NAMALWA (cell line): ENCODE measurements at regions not wholly inside any gene's neighbourhood (a gene's known extent, or its start where the extent isn't known, plus 50 kb on each side); places are given as distances from the start of the nearest gene placed in this dataset.
"Not testable (repeated sequence)": the region's sequence is repeated elsewhere in the genome, so short reads cannot be mapped to it uniquely, and the experiment has no call there.

Experiments used
- DNase-seq: peaks from one replicate; pipeline ENCODE4 v3.0.0-alpha.2; 2015; ENCODE audit warnings: low spot score

DNA sequence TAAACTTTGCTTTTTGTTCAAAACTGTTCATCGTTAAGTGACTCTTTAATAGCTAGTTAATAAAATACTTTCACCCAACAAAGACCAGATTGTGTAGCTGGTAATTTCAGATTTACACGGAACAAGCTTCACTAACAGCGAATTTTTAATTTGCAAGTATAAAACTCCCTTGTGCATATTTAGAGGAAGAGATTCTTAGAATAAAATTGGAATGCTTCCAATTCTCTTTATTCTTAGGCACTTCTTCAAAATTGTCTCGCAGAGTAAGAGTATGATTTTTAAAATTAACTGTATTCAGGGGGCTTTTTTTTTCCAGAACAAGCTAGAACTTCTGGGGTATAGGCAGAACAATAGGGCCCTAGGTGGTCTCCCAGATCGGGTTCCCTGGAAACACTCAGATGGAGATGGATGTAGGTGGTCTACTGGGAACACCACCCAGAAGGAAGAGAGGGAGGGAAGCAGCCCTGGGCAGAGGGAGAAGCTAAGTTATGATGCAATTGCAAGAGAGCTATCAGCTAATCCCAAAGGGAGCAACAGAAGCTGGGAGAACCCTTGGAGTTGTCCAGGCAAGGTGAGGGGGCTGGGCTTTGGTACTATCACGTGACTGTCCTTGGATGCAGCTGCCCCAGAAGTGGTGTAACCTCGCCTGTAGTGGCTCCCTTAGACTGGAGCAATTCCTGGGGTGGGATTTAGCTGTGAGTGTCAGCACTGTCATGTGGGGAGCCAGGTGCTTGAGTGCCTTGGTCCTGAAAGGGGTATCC lies 151.7 kb upstream of the ASB18 start:
- no peak for DNase-seq

DNA sequence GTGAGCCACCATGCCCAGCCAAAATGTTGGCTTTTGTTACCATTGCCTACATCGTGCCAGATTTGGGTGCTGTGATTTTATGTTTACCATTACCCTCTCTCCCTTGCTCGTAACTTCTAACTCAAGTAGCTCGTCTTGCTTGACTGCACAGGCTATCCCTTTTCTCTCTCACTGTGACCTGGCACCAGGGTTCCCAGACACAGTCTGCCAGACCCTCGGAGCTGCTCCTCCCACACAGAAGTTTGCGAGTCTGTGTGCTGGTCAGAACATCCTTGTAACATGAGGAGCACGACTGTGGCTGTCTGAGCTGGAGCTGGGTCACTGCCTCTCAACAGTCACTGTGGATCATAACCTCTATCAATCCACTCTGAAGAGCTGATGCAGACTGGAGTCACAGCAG lies 152.5 kb upstream of the ACKR3 start:
- DNase-seq: no peak

DNA sequence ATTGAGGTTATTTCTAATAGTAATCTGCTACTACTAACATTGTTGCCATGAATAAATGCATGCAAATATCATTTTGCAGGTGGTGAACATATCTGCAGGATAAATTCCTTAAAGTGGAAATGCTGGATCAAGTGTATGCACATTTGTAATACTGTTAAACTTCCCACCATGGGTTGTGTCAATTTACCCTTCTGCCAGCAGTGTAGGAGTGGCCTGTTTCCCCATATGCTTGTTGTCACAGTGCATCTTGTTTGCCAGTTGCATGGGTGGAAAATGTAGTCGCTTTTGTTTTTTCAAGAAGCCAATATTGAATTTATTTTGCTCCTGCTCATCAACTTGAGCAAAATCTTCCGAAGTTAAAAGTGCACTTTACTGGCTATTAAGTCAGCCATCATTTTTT lies 139.0 kb upstream of the ACKR3 start:
- no peak for DNase-seq

DNA sequence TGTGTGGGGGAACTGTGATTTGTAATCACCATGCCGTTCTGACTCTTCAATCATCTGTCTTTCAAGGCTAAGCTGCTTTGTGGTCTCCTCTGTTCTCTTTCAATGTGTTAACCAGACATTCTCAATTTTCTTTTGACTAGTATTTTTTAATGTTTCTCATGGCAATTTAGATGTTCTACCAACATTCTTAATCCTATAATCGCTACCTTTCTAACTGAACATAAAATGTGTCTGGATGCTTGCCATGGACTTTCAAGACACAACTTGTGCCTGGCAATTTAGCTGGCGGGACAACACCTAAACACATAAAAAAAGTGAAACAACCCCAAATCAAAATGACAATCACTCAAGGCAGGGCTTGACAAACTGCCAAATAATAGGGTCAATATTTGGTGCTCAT lies 135.0 kb upstream of the ACKR3 start:
- no peak for DNase-seq

DNA sequence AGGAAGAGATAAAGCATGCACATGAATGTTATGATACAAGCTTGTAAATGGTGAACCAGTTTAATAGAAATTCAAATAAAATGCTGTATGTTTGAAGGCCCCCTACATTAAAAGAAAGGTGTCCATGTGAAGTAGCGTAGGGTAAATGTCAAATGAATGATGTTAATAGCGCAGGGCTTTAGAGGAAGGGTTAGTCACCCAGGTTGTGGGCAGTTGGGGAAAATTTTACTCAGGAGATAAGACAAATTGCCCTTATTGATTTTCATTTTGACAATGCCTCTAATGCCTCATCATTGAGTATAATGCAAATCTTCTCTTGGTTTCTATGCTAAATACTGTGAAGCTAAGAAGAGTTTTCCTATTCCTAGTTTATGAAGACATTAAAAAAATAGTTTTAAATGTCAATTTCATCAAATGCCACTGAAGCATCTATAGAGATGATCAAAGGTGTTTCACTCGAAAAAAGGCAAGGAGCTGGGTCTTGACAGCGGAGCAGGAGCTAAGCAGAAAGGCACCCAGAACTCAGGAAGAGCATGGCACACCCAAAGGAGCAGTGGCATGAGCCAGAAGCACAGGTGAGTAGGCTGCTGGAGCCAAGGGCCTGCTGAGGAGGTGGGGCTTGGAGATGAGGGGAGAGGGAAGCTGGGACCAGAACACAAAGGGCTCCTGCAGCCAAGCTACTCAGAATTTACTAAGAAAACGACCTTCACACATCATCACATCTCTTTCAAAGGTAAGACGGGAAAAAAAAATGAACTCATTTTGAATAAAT lies 129.3 kb upstream of the ACKR3 start:
- no peak for DNase-seq

DNA sequence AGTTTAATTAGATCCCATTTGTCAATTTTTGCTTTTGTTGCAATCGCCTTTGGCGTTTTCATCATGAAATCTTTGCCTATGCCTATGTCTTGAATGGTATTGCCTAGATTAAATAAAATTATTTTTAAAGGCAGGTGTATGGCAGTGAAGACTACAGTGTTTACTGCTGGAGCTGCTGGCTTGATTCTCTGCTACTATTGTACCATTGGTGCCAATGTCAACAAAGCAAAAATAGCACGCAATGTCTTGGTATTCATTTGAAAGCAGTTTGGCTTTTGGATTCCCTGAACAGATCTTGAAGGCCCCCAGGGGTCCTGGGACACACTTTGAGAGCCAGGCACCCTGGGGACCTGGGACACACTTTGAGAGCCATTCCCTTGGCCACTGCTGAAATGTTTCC lies 125.4 kb upstream of the ACKR3 start:
- DNase-seq: no peak

DNA sequence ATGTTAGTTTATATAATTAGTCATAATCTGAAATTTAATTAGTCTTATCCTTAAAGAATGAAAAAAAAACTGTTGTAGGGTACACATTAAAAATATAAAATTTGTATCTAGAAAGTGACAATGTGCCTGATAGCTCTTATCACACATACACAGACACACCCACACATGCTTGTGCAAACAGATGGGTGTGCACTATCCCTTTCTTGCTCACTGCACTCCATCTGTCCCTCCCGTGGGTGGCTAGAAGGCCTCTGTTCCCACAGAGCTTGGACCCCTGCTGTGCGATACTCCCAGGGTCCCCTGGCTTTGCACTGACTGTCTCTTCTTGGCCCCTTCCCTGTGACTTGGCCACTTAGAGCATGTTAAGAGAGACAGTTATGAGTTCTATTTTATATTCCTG lies 123.9 kb upstream of the ACKR3 start:
- DNase-seq: no peak

DNA sequence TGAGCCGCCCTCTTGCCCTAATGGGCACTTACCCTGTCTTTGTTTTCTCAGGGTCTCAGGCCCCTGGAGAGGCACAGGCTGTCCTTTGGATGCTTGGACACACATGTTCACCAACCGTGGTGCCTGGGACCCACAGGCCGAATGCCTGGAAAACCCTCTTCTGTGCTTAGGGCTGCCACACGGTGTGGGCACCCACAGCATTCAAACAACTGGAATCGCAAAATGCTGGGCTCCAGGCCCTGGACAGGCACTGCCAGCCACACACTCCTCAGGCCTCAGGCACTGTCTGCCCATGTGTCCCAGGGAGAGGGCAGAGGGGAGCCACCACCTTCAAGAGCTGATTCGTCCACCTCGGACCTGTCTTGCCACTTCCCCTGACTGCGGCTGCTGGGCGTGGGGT lies 123.1 kb upstream of the ACKR3 start:
- no peak for DNase-seq

DNA sequence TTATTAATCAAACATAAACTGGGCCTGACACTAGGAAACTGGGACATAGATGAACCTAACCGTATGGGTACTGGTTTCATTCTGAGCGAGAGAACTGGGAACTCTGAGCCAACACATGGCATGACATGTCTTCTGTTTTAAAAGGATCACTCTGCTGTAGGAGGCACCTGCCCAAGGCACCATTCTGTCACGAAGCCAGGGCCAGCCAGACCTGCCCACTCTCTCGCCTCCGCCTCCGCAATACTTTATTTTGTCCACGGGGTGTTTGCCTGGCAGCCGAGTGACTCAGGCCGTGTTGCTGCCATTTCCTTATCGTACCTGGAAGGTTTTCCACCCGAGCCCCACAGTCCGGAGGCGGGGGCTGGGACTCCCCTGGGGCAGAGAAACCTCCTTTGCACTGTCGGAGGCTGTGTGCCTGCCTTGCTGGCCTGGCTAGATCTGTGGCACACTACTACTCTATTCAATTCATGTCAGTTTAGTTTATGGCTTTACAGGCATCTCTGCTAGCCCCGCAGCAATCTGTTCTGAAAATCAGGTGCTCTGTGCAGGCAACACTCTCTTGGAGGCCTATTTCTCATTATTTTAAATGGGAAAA lies 120.4 kb upstream of the ACKR3 start:
- no peak for DNase-seq

DNA sequence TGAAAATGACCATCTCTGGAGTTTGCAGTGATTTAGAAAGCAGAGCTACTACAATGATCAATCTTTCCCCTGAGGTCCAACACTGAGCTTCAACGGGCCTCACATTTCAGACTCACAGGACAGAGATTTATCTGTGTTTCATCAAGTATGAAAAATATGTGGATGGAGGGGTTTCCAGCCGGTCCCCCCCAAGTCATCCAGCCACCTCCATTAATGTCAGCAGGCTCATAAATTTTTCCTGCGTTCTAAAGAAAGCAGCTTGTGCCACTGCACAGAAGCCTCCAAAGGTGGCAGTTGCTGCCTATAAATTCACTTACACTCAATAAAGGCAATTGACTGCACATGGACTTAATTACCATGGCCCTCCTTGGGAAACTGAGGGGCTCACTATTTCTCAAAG lies 117.4 kb upstream of the ACKR3 start:
- DNase-seq: no peak

DNA sequence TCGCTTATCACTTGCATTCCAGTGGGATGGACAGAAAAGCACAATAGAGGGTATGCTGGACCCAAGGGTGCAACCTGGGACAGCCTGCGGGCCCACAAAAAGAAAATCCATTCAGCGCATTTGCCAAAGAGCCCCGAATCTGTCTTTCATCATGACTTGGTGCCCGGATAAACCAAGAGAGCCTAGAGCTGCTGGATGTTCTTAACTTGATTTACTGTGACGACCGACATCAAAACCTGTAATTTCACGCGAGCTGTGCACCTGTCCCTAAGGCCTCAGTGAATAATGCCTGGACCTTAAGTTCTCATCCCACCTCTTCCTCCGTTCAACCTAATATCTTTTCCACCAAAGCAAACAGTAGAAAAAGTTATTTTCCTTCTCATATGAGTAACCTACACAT lies 115.5 kb upstream of the ACKR3 start:
- DNase-seq: no peak

DNA sequence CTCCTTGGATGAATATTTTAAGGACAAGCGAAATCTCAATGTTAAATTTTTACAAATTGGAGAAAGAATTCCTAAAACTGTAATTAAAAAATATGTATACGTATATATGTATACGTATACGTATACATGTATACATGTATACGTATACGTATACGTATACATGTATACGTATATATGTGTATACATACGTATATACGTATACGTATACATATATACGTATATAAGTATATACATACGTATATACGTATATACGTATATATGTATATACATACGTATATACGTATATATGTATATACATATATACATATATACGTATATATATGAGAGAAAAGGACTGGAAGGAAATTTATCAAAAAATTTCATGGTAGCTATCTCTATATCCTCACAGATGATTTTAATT lies 110.2 kb upstream of the ACKR3 start:
- no peak for DNase-seq

DNA sequence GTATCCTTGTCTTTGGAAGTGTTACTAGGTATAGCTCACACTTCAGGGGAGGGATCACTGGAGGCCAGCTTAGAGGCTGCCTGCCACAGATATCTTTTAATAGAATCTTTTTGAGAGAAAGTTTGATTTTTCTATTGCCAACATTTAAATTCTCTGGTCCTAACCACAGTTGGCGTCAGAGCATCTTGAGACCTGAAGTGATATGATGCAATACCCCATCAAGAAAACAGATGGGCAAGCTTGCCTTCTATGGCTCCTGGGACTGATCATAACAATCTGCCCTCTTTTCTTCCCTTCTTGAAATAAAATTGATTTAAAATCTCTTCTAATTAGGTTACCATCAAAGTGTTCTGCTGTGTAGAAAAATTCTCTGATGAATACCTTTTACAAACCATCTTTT lies 105.5 kb upstream of the ACKR3 start:
- no peak for DNase-seq

DNA sequence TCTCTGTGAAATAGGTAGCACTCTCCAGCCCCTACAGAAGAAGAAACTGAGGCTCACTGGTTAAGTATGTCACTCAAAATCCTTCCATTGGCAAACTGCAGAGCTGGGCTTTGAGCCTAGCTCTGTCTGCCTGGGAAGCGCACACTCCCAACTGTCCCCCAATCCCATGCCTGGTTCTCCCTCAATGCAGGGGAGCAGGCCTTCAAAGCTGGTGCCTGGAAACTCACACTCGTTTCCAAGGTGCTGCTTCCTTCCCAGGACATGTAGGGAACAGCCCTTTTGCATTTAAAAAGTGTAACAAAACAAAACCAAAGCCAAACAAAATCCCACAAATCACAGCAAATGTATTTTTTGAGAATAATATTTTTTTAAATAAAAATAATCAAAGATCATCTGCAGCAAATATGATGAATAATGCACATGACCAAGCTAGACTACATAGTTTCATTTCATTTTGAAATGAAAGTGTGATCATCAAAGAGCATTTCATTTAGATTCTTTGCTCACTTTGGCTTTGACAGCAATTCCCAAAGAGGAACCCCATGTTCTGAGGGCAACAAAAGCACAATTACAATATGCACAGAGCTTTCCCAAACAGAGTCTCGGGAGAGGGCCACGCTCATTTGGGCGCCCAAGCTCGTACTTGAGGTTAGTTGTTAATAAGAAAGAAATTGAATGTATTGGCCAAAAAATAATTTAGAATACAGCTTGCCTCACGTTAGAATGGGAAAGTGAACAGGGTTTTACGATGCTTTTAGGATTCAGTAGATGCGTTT lies 96.7 kb upstream of the ACKR3 start:
- DNase-seq: no peak

DNA sequence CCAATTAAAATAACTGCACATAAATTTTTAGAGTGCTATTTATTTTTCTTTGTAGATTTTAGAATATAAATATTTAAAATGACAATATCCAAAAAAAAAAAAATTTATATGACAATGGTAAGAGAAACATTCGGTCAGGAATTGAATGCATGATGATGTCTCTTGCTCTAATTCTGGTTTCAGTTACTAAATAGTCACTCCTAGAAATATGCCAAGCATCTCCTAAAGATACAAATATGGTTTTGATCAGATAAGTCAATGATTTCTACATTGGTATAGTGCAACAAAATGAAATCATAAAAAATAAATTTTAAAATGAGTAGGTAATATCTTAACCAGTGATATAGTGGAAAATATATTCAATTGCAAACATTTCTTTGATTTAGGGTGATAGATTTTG lies 95.9 kb upstream of the ACKR3 start:
- no peak for DNase-seq

DNA sequence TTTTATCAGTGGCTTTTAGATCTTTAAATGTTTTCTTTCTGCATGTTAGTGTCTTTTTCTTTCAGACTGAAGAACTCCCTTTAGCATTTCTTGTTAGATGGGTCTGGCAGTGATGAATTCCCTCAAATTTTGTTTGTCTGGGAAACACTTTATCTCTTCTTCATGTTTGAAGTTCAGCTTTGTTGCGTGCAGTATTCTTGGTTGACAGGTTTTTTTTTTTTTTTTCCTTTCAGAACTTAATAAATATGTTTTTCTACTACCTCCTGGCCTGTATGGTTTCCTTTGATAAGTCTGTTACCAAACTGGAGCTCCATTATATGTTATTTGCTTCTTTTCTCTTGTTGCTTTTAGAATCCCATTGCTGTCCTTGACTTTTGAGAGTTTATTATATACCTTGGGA lies 89.8 kb upstream of the ACKR3 start:
- no peak for DNase-seq

DNA sequence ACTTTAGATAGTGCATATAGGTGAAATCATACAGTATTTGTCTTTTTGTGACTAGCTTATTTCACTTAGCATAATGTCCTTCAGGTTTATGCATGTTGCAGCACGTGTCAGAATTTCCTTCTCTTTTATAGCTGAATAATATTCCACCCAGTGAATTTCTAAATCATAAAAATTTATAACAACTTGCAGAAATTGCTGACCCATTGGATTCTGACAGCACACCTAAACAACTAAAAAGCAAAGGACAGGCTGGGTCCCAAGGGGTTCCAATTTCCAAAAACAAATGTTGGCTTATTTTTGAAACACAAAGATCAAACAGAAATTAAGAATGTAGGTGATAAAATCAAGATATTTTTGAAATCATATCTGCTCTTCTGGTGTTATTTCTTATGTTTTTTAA lies 86.5 kb upstream of the ACKR3 start:
- no peak for DNase-seq

DNA sequence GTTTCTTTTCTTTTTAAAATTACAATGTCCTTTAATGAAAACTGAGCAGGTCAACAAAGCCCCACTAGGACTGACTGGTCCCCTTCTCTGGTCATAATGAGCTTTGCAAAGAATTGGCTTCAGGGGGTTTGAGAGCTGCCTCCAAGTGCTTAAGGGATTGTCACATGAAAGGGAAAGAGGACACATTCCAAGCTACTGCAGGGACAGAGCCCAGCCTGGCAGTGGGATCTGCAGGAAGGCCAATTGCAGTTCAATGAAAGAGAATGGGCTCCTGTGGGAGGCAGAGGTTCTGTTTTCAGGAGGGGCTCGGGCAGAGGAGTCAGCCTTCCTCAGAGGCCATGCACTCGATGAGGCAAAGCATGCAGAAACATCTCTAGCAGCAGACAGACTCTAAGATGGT lies 84.1 kb upstream of the ACKR3 start:
- no peak for DNase-seq

DNA sequence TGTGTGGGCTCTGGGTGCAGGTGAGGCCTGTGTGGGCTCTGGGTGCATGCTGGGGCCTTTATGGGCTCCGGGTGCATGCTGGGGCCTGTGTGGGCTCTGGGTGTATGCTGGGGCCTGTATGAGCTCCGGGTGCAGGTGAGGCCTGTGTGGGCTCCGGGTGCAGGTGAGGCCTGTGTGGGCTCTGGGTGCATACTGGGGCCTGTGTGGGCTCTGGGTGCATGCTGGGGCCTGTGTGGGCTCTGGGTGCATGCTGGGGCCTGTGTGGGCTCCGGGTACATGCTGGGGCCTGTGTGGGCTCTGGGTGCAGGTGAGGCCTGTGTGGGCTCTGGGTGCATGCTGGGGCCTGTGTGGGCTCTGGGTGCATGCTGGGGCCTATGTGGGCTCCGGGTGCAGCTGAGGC lies 80.5 kb upstream of the ACKR3 start:
- DNase-seq: not testable (repeated sequence)

DNA sequence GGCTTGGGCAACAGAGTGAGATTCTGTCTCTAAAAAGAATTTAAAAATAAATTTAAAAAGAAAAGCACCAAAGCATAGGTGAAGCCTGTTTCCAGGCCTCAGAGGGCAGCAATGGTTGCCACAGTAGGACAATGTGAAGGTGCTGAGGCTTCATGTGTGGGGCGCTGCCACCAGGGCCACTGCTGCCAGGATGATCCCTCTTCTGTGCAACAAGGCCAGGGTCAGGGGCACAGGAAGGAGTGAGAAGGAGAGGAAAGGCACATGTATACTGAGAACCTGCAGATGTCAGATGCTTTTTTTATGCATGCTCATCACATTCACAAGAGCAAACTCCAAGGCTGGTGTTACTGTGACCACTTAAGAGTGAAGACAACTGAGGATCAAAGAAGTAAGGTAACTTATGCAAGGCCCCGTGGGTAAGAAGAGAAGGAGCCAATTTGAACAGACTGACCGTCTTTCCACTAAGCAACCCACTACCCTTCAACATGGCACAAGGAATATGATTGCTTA lies 79.7 kb upstream of the ACKR3 start:
- DNase-seq: no peak

DNA sequence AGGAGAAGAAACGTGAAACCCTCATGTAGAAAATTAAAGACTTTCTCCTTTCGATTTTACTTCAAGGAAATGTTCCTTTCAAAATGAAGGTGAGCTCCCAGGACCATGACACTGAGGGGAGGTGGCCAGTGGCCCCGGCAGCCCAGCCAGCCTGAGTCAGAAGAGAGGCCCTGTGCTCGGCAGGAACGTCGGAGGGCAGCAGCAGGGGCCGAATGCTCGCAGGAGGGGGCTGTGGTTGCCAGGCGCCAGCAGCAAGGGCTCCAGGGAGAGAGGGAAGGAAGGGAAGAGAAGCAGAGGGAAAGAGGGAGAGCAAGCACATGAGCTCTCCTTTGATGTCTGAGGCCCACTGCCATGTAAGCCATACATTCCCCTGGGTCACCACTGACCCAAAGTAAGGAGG lies 73.3 kb upstream of the ACKR3 start:
- no peak for DNase-seq

DNA sequence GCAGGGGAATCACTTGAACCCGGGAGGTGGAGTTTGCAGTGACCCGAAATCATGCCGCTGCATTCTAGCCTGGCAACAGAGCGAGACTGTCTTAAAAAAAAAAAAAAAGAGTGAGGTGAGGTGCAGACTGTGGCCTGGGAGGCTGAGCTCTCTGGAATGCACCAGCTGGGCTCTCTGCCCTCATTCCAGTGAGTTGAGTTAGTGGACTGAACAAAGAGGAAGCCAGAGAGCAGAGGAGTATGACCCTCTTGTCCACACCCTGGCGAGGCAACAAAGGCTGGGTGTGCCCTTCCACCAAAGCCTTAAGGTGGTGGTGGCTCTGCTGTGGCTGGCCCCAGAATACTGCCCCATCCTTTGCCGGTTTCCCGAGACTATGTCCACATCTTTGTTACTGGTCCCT lies 71.3 kb upstream of the ACKR3 start:
- no peak for DNase-seq
